ENCODE measurements at regions not wholly inside any gene's neighbourhood (a gene's known extent, or its start where the extent isn't known, plus 50 kb on each side); places are given as distances from the start of the nearest gene placed in this dataset.

- DNase-seq, result no peak
Measured at GRCh38 chr9:91161465-91162300, 200.0 kb downstream of the AUH start.

- no peak for DNase-seq
Measured at GRCh38 chr9:91162311-91162710, 199.4 kb downstream of the AUH start.

GRCh38 chr9:91162784-91163443 lies 198.8 kb downstream of the AUH start:
- DNase-seq, result no peak

- DNase-seq, result no peak
Measured at GRCh38 chr9:91163444-91163772, 198.3 kb downstream of the AUH start.

GRCh38 chr9:91163773-91164471 lies 197.8 kb downstream of the AUH start:
- DNase-seq, result no peak
